GM21515 (cell line): ENCODE measurements at regions not wholly inside any gene's neighbourhood (a gene's known extent, or its start where the extent isn't known, plus 50 kb on each side); places are given as distances from the start of the nearest gene placed in this dataset.
"Not testable (repeated sequence)": the region's sequence is repeated elsewhere in the genome, so short reads cannot be mapped to it uniquely, and the experiment has no call there.

Experiments
- ATAC-seq: cut with Tn5 transposase; IDR thresholded peaks from one replicate; pipeline ENCODE4 v1.9.1; 2021; ENCODE audit not compliant: unreplicated experiment

DNA sequence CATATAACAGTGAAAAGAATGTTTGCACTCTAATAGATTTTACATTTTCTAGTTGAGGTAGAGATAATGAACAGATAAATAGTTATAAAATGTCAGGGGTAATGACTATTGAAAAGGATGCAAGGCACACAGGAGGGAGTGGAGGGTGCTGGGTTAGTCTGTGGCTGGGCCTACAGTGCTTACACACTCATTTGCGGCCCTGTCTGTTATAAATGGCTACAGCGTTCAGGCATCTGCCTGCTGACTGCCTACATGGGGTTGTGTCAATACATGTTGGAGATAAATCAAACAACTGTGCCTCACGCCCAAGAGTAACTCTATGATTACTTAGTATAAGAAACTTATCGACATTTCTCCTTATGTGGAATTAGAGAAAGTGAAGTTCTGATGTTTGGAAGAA lies 313.3 kb downstream of the ACTR3B start:
- ATAC-seq = no peak

GRCh38 chr7:153076289-153076688 lies 316.7 kb downstream of the ACTR3B start:
- not testable (repeated sequence) for ATAC-seq

DNA sequence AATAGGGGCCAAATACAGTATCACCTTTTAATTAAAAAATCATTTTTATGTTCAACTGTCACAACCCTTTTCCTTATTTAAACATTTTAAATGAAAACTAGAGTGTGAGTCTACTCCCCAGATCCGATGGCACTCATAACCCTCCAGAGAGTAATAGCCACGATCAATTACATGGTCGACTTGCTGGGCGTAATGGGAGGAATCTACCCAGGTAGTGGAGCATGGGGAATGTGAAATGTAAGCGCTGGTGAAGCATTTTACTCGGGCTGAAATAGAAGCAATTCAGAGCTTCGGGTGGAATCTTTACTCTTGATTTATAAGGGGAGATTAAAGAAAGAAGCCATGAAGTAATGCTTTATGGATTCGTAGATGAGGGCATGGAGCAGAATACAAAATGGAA lies 321.9 kb downstream of the ACTR3B start:
- no peak for ATAC-seq

GRCh38 chr7:153084278-153084677 lies 324.7 kb downstream of the ACTR3B start:
- no peak for ATAC-seq

DNA sequence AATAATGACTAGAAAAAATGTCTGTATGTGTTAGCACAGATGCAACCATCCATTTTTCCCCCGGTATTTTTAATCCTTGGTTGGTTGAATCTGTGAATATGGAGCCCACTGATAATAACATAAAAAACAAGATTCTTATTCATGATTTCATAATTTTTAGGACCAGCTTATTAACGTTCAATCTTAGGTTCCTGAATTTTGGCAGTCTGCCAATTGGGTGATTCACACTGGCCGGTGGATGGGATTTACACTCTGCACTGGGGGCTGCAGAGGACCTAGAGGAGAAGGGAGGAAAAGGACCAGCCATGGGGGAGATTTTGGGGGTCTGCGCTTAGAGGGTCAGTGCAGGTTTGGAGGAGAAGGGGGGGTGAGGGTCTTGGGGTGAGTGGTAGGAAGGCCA lies 327.9 kb downstream of the ACTR3B start:
- no peak for ATAC-seq

DNA sequence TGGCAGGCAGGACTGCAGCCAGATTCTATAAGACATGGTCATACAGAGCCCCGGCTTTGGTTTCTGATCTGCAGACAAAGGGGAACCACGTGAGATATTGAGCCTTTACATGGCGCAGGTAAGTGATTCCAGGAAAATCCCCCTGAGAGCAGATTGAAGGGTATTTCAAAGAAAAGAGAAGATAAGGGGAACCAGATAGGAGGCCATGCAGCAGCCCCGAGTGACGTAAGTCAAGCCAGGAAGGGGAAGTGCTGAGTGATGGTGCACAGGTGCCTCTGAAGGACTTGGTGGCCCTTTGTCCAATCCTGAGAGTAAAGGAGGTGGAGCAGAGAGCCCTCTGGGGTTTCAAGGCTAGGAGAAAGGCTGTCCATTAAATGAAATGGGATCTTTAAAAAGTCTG lies 329.0 kb downstream of the ACTR3B start:
- ATAC-seq = no peak

DNA sequence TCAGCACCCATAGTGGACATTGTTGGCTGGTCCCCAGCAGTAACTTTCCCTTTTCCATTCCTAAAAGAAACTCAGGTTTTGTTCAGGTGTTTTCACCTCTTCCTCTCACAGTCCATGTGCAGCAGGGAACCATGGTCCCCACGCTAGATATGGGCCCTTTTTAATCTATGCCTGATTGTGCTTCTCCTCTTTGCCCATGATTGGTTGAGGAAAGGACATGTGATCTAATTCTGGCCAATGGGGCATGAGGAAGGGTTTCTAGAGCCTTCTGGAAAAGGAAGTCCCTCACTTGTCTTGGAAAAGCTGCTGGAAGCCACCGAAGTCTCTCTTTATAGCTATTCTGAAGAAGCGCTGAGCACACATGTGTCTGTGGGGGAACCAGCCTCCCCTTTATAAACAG lies 330.7 kb downstream of the ACTR3B start:
- no peak for ATAC-seq

GRCh38 chr7:153090764-153091163 lies 331.2 kb downstream of the ACTR3B start:
- ATAC-seq = no peak

- no peak for ATAC-seq
These were observed 331.9 kb downstream of the ACTR3B start for GRCh38 chr7:153091477-153091876.

DNA sequence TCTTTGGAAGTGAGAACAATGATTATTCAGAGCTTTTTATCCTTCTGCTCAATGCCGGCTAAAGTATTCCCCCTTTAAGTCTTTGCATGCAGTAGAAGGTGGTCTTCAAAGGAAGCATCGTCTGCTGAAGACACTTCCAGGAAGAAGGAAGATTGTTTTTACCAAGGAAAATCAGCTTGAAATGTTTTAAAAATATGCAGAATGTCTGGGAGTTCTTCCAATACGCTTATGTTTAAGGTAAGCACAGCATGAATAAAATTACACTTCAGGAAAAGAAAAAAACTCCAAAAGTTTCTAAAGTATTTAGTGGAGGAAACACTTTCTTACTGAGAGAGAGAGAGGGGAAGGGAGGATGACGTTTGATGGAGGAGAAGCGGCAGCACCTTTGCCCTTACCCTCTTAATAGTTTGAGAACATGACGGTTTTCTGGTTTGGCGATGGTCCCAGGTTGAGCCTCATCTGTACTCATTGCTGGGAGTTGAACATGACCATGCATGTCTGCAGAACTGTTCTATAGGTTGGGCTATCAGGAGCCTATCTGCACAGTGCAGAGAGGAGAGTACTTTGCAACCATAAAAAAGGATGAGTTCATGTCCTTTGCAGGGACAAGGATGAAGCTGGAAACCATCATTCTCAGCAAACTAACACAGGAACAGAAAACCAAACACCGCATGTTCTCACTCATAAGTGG lies 338.1 kb downstream of the ACTR3B start:
- no peak for ATAC-seq

GRCh38 chr7:153099235-153099634 lies 339.7 kb downstream of the ACTR3B start:
- ATAC-seq = no peak

- no peak for ATAC-seq
These were observed 341.2 kb downstream of the ACTR3B start for GRCh38 chr7:153100691-153101237.

DNA sequence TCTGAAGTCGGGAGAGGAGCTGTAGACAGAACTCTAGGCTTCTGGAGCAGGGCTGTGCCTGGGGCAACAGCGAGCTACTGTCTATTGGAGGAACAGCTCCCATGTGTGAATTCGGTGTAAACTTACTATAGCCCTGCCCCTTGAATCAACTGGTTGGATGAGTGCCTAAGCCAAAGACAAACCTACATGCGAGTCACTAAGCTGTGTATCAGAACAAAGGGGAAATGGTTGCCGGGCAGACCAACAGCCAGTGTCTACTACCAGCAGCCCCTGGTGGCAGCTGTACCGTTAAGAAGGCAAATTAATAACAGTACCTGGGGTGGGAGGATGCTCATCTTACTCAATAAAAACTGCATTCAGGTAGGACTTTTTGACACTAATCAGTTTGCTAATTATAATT lies 343.6 kb downstream of the ACTR3B start:
- no peak for ATAC-seq

DNA sequence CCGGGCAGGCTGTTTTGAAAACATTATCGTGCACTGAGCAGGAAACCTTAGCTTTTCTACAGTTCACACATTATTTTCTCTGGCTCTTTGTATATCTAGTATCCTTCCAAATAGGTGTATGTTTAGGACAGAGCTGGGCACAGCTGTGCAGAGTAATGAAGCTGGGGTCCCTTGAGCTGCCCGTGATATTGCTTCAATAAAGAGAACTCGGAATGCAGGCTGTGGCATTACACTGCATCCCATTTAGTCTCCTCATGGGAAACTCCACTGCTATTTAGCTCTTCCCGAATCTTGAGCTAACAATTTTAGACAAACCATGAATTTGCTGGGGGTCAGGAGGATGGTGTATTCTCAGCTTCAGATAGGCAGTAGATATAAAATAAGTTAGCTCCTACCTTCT lies 348.3 kb downstream of the ACTR3B start:
- ATAC-seq = no peak

GRCh38 chr7:153109566-153109965 lies 350.0 kb downstream of the ACTR3B start:
- no peak for ATAC-seq

GRCh38 chr7:153110606-153111005 lies 351.1 kb downstream of the ACTR3B start:
- no peak for ATAC-seq

DNA sequence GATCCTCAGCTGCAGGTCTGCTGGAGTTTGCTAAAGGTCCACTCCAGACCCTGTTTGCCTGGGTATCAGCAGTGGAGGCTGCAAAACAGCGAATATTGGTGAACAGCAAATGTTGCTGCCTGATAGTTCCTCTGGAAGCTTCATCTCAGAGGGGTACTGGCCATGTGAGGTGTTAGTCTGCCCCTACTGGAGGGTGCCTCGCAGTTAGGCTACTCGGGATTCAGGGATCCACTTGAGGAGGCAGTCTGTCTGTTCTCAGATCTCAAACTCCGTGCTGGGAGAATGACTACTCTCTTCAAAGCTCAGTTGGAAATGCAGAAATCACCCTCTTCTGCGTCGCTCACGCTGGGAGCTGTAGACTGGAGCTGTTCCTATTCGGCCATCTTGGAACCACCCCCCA lies 362.7 kb downstream of the ACTR3B start:
- ATAC-seq = not testable (repeated sequence)

GRCh38 chr7:153130052-153130451 lies 370.5 kb downstream of the ACTR3B start:
- ATAC-seq = no peak

DNA sequence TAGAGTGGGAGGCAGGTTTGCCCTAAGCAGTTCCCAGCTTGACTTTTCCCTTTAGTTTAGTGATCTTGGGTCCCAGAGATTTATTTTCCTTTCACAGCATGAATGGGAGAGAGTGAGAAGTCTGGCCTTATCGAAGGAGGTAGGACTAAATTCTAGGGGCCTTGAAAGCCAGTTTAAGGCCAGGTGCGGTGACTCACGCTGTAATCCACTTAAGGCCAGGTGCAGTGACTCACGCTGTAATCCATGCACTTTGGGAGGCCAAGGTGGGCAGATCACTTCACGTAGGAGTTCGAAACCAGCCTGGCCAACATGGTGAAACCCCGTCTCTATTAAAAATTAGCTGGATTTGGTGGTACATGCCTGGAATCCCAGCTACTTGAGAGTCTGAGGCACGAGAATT lies 392.2 kb downstream of the ACTR3B start:
- ATAC-seq = no peak

- ATAC-seq = no peak
These were observed 393.4 kb downstream of the ACTR3B start for GRCh38 chr7:153152801-153153422.

DNA sequence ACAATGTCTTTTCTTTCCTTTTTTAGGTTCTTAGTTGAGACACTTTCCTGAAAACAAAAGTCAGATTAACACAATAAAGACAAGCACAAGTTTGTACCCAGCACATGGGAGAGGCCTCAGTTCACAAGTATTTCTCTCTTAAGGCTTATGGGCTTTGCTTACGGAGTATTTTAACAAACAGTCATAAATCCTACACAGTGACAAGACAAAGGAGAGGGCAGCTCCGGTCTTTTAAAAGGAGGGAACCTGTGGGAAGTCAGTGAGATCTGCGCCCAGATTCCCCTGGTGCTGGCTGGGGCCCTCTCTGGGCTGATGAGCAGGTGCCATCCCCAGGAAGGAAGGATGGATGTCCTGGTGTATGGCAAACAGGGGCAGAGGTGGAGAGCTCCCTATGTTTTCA lies 398.6 kb downstream of the ACTR3B start:
- no peak for ATAC-seq

- no peak for ATAC-seq
These were observed 410.7 kb downstream of the ACTR3B start for GRCh38 chr7:153170287-153170686.

- no peak for ATAC-seq
These were observed 426.4 kb downstream of the ACTR3B start for GRCh38 chr7:153185936-153186335.
